ENCODE measurements at regions not wholly inside any gene's neighbourhood (a gene's known extent, or its start where the extent isn't known, plus 50 kb on each side); places are given as distances from the start of the nearest gene placed in this dataset.

- no peak for TF ChIP-seq POLR2A (IDR thresholded peaks at IDR 0.05)
- no peak for TF ChIP-seq POLR2AphosphoS5 (IDR thresholded peaks at IDR 0.05)
- TF ChIP-seq CTCF (IDR thresholded peaks at IDR 0.05 in 8 of 11, conservative IDR thresholded peaks at IDR 0.05 in 3 of 11) = no peak
- intact Hi-C loops (cut with DNase I; ENCODE audit: low total_unique reads) = no loop called here
- no peak overlapping the region for H3K27ac ChIP-seq
- DNase-seq = no peak
- H3K4me1 ChIP-seq = peaks cover 0 to 6% (median 0%) of the 10 kb centered on the region in 6 donors
- peaks cover 0 to 22% (median 12%) of the 10 kb centered on the region in 8 donors for H3K9me3 ChIP-seq
- H3K4me3 ChIP-seq = no peak overlapping the region
- no peaks in the 10 kb centered on the region for H3K36me3 ChIP-seq
- 65 to 85% (median 73%) methylated on average over 1 of the region's 1 CpG for WGBS, 5 donors
- H3K27me3 ChIP-seq (replicated peaks in 1 of 7) = no peaks in the 10 kb centered on the region
These were observed 147.0 kb downstream of the HS3ST1 start for GRCh38 chr4:11281720-11282119.

GRCh38 chr4:11271263-11271662 is 157.4 kb downstream of the HS3ST1 start:
- DNase-seq = no peak
- TF ChIP-seq POLR2AphosphoS5 (IDR thresholded peaks at IDR 0.05) (no peak), CTCF (IDR thresholded peaks at IDR 0.05 in 8 of 11, conservative IDR thresholded peaks at IDR 0.05 in 3 of 11) (no peak), POLR2A (IDR thresholded peaks at IDR 0.05) (no peak)
- peaks cover 0 to 16% (median 1%) of the 10 kb centered on the region in 8 donors for H3K9me3 ChIP-seq
- 64 to 88% (median 78%) methylated on average over 4 of the region's 4 CpGs for WGBS, 5 donors
- no peaks in the 10 kb centered on the region for H3K27me3 ChIP-seq (replicated peaks in 1 of 7)
- no peaks in the 10 kb centered on the region for H3K4me1 ChIP-seq
- no peak overlapping the region for H3K4me3 ChIP-seq
- H3K36me3 ChIP-seq = no peaks in the 10 kb centered on the region
- H3K27ac ChIP-seq = no peak overlapping the region
- intact Hi-C loops (cut with DNase I; ENCODE audit: low total_unique reads) = no loop called here

GRCh38 chr4:11268149-11268548 is 160.5 kb downstream of the HS3ST1 start:
- Histone ChIP-seq H3K36me3 (no peaks in the 10 kb centered on the region), H3K27ac (no peak overlapping the region), H3K9me3 (peaks cover 0 to 23% (median 6%) of the 10 kb centered on the region in 8 donors), H3K4me3 (no peak overlapping the region), H3K4me1 (no peaks in the 10 kb centered on the region), H3K27me3 (replicated peaks in 1 of 7) (no peaks in the 10 kb centered on the region)
- intact Hi-C loops (cut with DNase I; ENCODE audit: low total_unique reads) = no loop called here
- no peak for DNase-seq
- 73 to 90% (median 79%) methylated on average over 2 of the region's 2 CpGs for WGBS, 5 donors
- TF ChIP-seq POLR2A (IDR thresholded peaks at IDR 0.05) = no peak
- TF ChIP-seq POLR2AphosphoS5 (IDR thresholded peaks at IDR 0.05) = no peak
- no peak for TF ChIP-seq CTCF (IDR thresholded peaks at IDR 0.05 in 8 of 11, conservative IDR thresholded peaks at IDR 0.05 in 3 of 11)

- Histone ChIP-seq H3K4me1 (no peaks in the 10 kb centered on the region), H3K27ac (no peak overlapping the region), H3K27me3 (replicated peaks in 1 of 7) (no peaks in the 10 kb centered on the region), H3K9me3 (peaks cover 0 to 23% (median 6%) of the 10 kb centered on the region in 8 donors), H3K36me3 (no peaks in the 10 kb centered on the region), H3K4me3 (no peak overlapping the region)
- DNase-seq = no peak
- WGBS, 5 donors = 53 to 88% (median 73%) methylated on average over 1 of the region's 1 CpG
- intact Hi-C loops (cut with DNase I; ENCODE audit: low total_unique reads) = no loop called here
- TF ChIP-seq CTCF (IDR thresholded peaks at IDR 0.05 in 8 of 11, conservative IDR thresholded peaks at IDR 0.05 in 3 of 11) = no peak
- no peak for TF ChIP-seq POLR2AphosphoS5 (IDR thresholded peaks at IDR 0.05)
- no peak for TF ChIP-seq POLR2A (IDR thresholded peaks at IDR 0.05)
These were observed 163.9 kb downstream of the HS3ST1 start for GRCh38 chr4:11264841-11265240.
